NCI-H1417 treated with DMSO at 0.1 percent for 48 hours (cell line): ENCODE measurements at regions not wholly inside any gene's neighbourhood (a gene's known extent, or its start where the extent isn't known, plus 50 kb on each side); places are given as distances from the start of the nearest gene placed in this dataset.

ENCODE experiments used
- DNase-seq: peaks from one replicate; lab custom pipeline; 2025; lab: John Stamatoyannopoulos, UW

DNA sequence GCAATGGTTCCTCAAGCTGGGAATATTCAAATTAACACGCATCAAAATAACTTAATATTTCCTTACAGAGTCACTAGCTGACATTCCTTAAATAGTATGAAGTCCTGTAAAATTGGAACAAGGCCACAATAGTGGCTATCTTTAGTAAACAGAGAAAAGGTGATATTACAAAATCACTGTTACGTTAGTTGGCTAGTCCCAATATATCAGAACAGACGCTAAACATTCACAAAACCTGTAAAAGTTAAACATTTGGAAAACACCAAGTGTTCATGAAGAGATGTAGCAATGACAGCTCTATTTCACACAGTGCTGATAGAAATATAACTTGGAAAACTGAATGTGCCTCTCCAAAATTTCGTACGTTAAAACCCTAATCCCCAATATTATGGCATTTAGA is 61.0 kb upstream of the FAM47C start:
- no peak for DNase-seq

DNA sequence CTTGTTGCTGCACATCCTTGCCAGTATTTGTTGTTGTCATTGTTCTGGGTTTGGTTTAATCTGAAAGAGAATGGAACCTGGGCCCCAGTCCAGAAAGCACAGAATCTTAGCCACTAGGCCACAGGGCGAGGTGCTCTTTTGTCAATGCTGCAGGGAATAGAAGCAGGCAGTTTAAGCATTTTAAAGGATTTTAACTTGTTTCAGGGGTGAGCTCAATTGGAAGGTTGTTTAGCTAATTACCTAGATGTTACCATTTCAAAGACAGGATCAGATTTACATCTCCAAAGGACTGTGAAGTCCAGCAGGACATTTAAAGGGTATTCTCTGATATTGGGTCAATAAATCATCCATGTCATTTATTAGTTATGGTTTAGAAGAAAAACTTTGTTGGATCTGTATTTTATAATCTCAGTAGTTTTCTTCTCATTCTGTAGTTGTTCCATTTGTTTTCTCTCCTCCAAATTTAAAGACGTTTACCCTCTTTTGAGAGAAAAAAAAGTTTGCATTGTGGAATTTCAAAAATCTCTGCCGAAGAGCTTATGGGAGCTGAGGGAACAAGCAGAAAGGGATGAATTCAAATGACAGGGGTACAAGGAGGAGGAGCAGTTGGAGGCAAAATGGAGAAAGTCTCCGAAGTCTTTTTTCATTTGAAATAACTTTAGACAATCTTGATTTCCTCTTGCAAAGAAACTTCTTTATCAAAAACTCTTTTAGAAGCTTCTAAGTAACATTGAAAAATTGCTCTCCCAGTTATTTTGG is 57.5 kb upstream of the FAM47C start:
- DNase-seq: no peak

DNA sequence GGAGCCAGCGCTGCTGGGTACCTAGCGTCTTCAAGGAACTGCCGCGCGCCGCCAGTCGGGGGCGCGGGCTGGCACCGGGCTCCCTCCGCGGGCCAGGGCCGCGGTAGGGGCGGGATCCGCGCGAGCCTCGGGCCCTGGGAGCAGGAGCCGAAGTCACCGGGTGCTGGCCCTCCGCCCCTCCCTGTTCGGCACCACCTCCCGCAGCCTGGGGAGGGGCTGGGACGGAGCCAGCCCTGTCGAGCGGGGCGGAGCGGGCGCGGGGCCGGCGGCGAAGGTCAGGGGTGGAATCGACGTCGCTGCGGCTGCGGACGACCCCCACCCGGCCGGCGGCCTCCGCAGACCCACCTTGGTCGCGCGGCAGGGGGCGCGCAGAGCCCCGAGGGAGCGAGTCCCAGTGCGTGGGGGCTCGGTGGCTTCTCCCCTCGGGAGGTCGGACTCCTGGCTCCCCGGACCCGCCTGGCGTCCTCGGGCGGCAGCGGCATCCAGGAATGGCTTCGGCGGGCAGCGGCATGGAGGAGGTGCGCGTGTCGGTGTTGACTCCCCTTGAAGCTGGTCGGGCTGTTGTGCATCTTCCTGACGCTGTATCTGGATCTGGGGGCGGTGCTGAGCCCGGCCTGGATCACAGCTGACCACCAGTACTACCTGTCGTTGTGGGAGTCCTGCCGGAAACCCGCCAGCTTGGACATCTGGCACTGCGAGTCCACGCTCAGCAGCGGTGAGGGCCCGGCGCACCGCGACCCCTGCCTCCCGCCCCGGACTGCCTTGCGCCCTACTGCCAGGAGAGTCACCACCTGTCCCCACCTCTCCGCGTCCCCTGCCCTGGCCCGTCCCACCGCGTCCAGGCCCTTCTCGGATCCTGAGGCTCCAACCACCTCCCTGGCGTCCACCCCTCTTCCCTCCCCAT is 50.5 kb upstream of the FAM47C start:
- no peak for DNase-seq
